Sciatic nerve (tissue), 2 donors: ENCODE measurements at regions not wholly inside any gene's neighbourhood (a gene's known extent, or its start where the extent isn't known, plus 50 kb on each side); places are given as distances from the start of the nearest gene placed in this dataset.

Source experiments
- ATAC-seq: fragments of 200-7000 bp; cut with Tn5 transposase; one replicate; pipeline ENCODE4 v1.9.1; 2020; ENCODE audit warnings: mild to moderate bottlenecking, moderate library complexity
- DNase-seq: peaks from one replicate; pipeline ENCODE4 v3.0.0-alpha.2; 2020; ENCODE audit warnings: low spot score
- intact Hi-C: fragments of 100-400 bp; cut with DNase I; formaldehyde crosslinking; loops from one replicate; pipeline ENCODE4 v1.14.2; 2022
- donor health status: DM: no; HTN: no; CAD: no.
- donor health status: DM: no; HTN: no; CAD: no.

DNA sequence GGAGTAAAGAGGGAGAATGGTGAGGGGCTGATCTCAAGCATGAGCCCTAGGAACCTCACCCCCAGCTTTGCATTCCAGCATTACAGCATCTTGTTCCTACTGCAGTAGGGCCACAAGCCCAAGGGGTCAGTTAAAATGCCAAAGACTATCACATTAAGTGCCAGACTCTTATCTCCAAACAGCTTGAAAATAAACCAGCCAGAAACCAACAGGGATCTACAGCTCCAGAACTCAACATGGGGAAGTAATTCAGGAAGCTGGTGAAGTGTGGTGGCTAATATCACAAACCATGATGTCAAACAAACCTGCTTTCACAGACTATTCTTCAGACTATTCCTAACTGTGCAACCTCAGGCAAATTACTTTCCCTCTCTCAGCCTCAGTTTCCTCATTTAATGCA is 278.3 kb downstream of the TNS1 start:
- ATAC-seq (no peak), DNase-seq (no peak)
- intact Hi-C loops, result no loop called here

- DNase-seq (no peak), ATAC-seq (no peak)
These were observed 278.8 kb downstream of the TNS1 start for GRCh38 chr2:217723981-217724380.

GRCh38 chr2:217722883-217723472 is 279.8 kb downstream of the TNS1 start:
- DNase-seq (no peak), ATAC-seq (no peak)
- intact Hi-C loops, result no loop called here

More at GRCh38 chr2:217723981-217724380, 278.8 kb downstream of the TNS1 start:
- intact Hi-C loops, result no loop called here

GRCh38 chr2:217717646-217718045 is 285.1 kb downstream of the TNS1 start:
- intact Hi-C loops, result loop anchor here (10.0 kb wide), 1 partner anchor 193 kb away; no protein-coding TSS in a partner anchor
- DNase-seq, result no peak
- ATAC-seq, result no peak

DNA sequence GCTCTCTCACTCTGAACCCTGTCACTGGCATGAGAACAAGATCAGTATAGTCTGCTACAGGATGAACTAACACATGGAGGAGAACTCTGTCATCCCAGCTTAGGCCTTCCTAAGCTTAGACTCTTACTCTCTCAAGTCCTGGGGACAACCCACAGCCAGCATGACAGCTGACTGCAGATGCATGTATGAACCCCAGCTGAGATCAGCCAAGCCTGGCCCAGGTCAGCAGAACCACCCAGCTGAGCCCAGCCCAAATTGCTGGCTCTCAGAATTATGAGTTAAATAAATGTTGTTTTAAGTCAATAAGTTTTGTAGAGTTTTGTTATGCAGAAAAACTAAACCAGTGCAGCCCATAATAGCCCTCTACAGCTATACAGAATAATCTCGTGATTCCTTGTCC is 287.3 kb downstream of the TNS1 start:
- ATAC-seq (no peak), DNase-seq (no peak)
- intact Hi-C loops, result loop anchor here (10.0 kb wide), 1 partner anchor 191 kb away; no protein-coding TSS in a partner anchor

DNA sequence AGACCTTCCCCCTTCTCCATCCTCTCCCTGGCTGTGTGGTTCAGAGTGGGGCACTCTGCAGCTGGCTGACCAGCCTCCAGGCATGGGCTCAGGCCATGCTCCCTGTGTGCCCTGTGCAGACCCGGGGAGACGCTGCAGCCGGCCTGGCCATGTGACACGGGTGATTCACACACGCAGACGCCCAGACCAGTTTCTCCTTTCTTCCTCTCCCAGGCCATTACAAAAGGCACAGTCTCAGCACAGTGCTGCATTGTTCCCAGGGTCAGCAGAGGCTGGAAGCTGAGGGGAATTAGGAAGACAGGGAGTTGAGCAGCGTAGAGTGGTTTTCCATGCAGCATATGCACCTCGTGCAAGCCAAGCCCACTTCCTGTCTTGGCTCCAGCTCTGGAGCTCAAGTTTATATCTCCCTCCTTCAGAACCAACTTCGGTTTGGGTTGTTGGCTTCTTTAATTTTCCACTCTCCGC is 288.5 kb downstream of the TNS1 start:
- intact Hi-C loops, result loop anchor here (5.0 to 10.0 kb wide), 2 partner anchors 190 to 1032 kb away; no protein-coding TSS in a partner anchor
- DNase-seq (peak; percentile 87), ATAC-seq (peak; percentile 89)

- intact Hi-C loops, result loop anchor here (5.0 to 10.0 kb wide), 2 partner anchors 189 to 1031 kb away; no protein-coding TSS in a partner anchor
- ATAC-seq (peak; percentile 90), DNase-seq (peak; percentile 92)
These were observed 289.2 kb downstream of the TNS1 start for GRCh38 chr2:217713395-217714286.

- ATAC-seq (no peak), DNase-seq (no peak)
- intact Hi-C loops, result loop anchor here (5.0 to 10.0 kb wide), 2 partner anchors 188 to 1030 kb away; no protein-coding TSS in a partner anchor
These were observed 290.4 kb downstream of the TNS1 start for GRCh38 chr2:217712431-217712830.

GRCh38 chr2:217711188-217711587 is 291.6 kb downstream of the TNS1 start:
- intact Hi-C loops, result loop anchor here (5.0 to 10.0 kb wide), 2 partner anchors 186 to 1029 kb away; no protein-coding TSS in a partner anchor
- DNase-seq (no peak), ATAC-seq (no peak)

DNA sequence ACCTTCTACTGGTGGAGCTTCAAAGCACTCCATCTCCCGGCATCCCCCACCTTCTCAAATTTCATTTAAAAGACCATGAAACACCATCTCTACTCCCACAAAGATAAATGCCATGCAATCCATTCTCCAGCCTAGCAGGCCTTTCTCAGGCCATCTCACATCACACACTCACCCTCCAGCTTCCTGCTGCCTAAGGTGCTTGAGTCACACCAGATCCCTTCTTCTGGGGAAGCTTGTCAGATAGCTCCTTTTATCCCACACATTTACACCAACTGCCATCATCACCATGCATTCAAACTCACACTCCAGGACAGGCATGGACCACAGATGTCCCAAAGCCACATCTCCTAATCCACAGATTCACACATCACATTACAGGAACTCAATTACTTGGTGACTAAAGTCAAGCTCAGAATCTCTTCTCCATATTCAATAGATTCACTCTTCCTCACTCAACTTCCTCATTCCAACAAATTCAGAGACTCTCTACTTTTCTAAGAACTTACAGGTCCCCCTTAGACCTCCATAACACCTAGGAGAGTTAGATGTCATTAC is 292.5 kb downstream of the TNS1 start:
- intact Hi-C loops, result loop anchor here (5.0 to 10.0 kb wide), 2 partner anchors 185 to 1028 kb away; no protein-coding TSS in a partner anchor
- ATAC-seq (no peak), DNase-seq (no peak)

GRCh38 chr2:217709478-217710210 is 293.2 kb downstream of the TNS1 start:
- ATAC-seq (no peak), DNase-seq (no peak)
- intact Hi-C loops, result loop anchor here (5.0 to 10.0 kb wide), 2 partner anchors 185 to 1027 kb away; no protein-coding TSS in a partner anchor

DNA sequence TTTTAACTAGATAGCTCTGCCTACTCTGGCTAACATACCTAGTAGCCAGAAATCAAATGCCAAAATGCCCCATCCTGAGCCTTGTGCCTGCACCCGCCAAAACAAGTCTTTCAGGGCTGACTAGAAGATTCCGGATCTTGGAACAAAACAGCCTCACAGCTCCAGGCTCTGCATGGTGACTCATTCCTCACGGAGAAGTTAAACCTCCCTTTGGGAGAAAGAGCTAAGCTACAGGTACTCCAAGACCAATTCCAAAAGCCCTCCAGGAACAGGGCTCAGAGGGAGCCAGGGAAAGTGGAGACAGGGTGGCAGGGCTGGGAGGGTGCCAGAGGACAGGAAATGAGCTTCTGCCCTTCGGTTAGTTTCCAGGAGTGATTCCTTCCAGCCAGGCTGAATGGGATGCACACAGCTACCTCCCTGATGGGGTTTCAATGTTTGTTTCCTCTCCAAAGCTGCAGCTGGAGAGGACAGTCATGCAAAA is 295.6 kb downstream of the TNS1 start:
- intact Hi-C loops, result no loop called here
- DNase-seq (no peak), ATAC-seq (peak; percentile 73)

- DNase-seq, result no peak
- intact Hi-C loops, result no loop called here
- no peak for ATAC-seq
These were observed 296.3 kb downstream of the TNS1 start for GRCh38 chr2:217706513-217706912.

DNA sequence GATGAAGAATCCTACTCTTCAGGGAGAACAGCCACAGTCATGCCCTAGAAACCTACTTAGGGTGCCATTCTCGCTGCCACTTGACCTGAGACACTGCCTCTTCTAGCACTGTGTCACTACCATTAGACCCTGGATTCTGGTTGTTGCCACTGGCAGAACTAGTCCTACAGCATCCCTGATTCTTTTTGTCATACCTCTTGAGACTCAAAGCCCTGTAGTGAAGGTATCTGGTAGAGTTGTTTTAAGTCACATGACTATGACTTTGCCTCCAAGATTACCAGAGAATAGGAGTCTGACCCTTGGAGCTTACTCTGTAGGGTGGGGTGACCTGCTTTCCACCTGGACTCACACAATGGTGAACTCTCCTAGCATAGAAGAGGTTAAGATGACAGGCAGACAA is 296.7 kb downstream of the TNS1 start:
- intact Hi-C loops, result no loop called here
- DNase-seq, result no peak
- no peak for ATAC-seq

DNA sequence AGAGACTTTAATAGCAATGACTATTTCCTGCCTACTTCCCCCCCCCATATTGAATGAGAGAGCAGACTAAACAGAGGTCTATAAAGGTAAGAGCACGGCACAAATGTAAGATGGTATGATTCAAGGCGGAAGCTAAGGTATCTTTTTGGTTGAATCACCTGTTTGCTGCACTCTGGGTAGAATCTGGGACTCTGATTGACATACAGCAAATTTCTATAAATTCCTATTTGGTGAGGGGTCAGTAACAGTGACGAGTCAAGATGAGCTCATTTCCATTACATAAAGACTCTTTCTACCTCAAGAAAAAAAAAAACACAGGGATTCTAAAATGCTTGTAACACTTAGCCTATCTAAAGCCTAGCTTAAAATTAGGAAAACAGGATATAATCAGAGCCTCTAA is 297.3 kb downstream of the TNS1 start:
- intact Hi-C loops, result no loop called here
- DNase-seq (no peak), ATAC-seq (no peak)

DNA sequence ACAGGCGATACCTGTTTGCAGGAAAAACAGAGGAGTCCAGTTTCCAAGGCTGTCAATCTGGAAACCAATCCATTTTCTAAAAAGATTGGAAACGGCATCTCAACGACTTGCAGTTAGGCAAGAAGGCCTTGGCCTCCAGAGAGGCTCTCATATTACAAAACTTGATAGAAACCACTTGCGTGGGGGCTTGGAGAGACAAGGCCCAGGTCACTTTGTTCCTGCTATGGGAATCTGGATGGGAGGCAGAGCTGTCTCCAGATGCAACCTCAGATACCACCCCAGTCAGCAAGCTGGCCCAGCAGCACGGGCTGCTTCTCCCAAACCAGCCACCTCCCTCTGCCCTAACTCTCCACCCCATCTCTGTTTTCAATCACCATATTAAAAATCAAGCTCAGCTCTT is 298.8 kb downstream of the TNS1 start:
- peak; percentile 47 for ATAC-seq
- no peak for DNase-seq
- intact Hi-C loops, result no loop called here

DNA sequence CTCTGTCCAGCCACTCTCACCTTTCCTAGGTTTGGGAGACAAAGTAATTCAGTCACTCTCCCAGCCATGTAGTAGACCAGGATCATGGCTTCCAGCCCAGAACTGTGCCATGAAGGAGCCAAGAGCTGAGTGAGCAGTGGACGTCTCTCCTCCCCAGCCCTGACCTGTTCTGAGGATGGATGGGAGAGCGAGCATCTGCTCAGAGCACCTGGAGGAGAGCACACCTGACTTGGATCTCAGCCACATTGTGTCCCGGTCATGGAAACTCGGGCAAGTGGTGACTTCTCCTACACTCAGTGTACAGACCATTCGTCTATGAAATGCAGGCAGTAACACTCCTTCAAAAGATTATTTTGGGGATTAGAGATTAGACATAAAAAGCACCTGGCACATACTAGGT is 299.7 kb downstream of the TNS1 start:
- ATAC-seq (no peak), DNase-seq (no peak)
- intact Hi-C loops, result no loop called here

DNA sequence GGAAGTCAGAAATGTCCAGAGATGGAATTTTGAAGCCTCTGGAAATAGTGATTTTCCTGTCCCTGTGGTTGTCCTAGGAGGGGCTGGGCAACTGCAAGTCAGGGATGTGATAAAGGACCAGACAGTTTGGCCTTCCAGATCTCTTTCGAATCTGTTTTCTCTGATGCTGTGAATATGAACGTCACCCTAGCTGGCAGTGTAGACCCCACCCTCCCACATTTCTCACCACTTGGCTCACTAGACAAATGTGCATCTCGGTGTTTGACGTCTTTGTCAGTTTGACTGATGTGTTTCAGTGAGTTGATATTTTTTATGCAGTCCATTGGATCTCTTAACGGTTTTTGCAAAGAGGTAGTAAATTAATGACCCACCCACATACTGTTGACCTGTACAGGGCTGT is 301.2 kb downstream of the TNS1 start:
- intact Hi-C loops, result no loop called here
- no peak for ATAC-seq
- no peak for DNase-seq

- DNase-seq, result no peak
- ATAC-seq, result no peak
- intact Hi-C loops, result no loop called here
These were observed 304.1 kb downstream of the TNS1 start for GRCh38 chr2:217698691-217699090.
